ENCODE measurements at regions not wholly inside any gene's neighbourhood (a gene's known extent, or its start where the extent isn't known, plus 50 kb on each side); places are given as distances from the start of the nearest gene placed in this dataset.

GRCh38 chr4:52173470-52174045 lies 122.5 kb downstream of the SPATA18 start:
- TF ChIP-seq EGR1 (IDR thresholded peaks at IDR 0.05; ENCODE audit: low read depth), result no peak
- TF ChIP-seq, protein P1, sequence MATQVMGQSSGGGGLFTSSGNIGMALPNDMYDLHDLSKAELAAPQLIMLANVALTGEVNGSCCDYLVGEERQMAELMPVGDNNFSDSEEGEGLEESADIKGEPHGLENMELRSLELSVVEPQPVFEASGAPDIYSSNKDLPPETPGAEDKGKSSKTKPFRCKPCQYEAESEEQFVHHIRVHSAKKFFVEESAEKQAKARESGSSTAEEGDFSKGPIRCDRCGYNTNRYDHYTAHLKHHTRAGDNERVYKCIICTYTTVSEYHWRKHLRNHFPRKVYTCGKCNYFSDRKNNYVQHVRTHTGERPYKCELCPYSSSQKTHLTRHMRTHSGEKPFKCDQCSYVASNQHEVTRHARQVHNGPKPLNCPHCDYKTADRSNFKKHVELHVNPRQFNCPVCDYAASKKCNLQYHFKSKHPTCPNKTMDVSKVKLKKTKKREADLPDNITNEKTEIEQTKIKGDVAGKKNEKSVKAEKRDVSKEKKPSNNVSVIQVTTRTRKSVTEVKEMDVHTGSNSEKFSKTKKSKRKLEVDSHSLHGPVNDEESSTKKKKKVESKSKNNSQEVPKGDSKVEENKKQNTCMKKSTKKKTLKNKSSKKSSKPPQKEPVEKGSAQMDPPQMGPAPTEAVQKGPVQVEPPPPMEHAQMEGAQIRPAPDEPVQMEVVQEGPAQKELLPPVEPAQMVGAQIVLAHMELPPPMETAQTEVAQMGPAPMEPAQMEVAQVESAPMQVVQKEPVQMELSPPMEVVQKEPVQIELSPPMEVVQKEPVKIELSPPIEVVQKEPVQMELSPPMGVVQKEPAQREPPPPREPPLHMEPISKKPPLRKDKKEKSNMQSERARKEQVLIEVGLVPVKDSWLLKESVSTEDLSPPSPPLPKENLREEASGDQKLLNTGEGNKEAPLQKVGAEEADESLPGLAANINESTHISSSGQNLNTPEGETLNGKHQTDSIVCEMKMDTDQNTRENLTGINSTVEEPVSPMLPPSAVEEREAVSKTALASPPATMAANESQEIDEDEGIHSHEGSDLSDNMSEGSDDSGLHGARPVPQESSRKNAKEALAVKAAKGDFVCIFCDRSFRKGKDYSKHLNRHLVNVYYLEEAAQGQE (IDR thresholded peaks at IDR 0.05; ENCODE audit: low read depth), result no peak
- H3K9me3 ChIP-seq (ENCODE audit: control insufficient read depth in 1 of 2, insufficient read depth in 1 of 2, low read depth in 1 of 2, low read length in 2 of 2), result no peaks in the 10 kb centered on the region
- no peaks in the 10 kb centered on the region for H3K9me2 ChIP-seq (ENCODE audit: insufficient read depth)
- H3K4me3 ChIP-seq (replicated peaks in 1 of 2; ENCODE audit: low read depth in 1 of 2, low read length in 2 of 2), result no peak overlapping the region
- no peaks in the 10 kb centered on the region for H3K79me2 ChIP-seq (ENCODE audit: insufficient read depth, low read length)
- no peak overlapping the region for H3K9ac ChIP-seq (ENCODE audit: low read length)
- ChIA-PET POLR2A (no interaction called here), CTCF (no interaction called here), RAD21 (ENCODE audit: low non-redundant PET in 1 of 2, low total read pairs in 2 of 2, uncharacterized antibody in 2 of 2, unreplicated experiment in 2 of 2) (no interaction called here)
- intact Hi-C loops (cut with micrococcal nuclease), result no loop called here
- DNase-seq (ENCODE audit: low read depth, low spot score) (no peak), ATAC-seq (no peak)
- no peaks in the 10 kb centered on the region for H3K36me3 ChIP-seq (ENCODE audit: control insufficient read depth in 1 of 2, insufficient read depth in 2 of 2, low read length in 2 of 2)
- BruUV-seq (replicated peaks), result no TSS peak
- H3K27ac ChIP-seq (ENCODE audit: low read depth, low read length), result no peak overlapping the region
- H4K20me1 ChIP-seq (ENCODE audit: insufficient read depth), result no peaks in the 10 kb centered on the region
- H3K4me2 ChIP-seq (ENCODE audit: low read length), result no peak overlapping the region
- no peak overlapping the region for H2AFZ ChIP-seq (ENCODE audit: low read depth, low read length, poor library complexity, severe bottlenecking)
- H3K4me1 ChIP-seq (ENCODE audit: control insufficient read depth in 1 of 2, insufficient read depth in 2 of 2, low read length in 2 of 2), result no peaks in the 10 kb centered on the region
- H3K27me3 ChIP-seq (ENCODE audit: insufficient read depth, low read length), result no peaks in the 10 kb centered on the region

DNA sequence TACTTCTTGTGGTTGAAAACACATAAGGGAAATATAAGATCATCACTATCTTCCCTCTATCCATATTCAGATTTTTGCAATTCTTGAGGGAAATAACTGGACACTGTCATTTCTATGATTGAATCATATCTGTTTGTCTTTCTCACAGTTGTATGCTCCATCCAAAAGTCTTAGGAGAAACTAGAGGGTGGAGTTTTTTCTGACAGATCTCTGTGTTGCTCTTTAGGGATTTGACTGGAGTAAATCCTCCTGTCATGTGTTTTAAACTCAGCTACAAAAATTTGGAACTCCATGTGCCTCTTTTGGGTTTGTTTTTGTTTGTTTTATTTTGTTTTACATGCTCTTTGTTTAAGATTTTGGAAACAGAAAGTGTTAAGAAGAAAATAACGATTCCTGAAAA lies 136.5 kb downstream of the SPATA18 start:
- no peaks in the 10 kb centered on the region for H3K9me3 ChIP-seq (ENCODE audit: control insufficient read depth in 1 of 2, insufficient read depth in 1 of 2, low read depth in 1 of 2, low read length in 2 of 2)
- BruUV-seq (replicated peaks), result no TSS peak
- no peaks in the 10 kb centered on the region for H3K36me3 ChIP-seq (ENCODE audit: control insufficient read depth in 1 of 2, insufficient read depth in 2 of 2, low read length in 2 of 2)
- no peak overlapping the region for H2AFZ ChIP-seq (ENCODE audit: low read depth, low read length, poor library complexity, severe bottlenecking)
- H3K27ac ChIP-seq (ENCODE audit: low read depth, low read length), result no peak overlapping the region
- ChIA-PET CTCF (no interaction called here), RAD21 (ENCODE audit: low non-redundant PET in 1 of 2, low total read pairs in 2 of 2, uncharacterized antibody in 2 of 2, unreplicated experiment in 2 of 2) (no interaction called here), POLR2A (no interaction called here)
- peaks cover 19% of the 10 kb centered on the region for H3K27me3 ChIP-seq (ENCODE audit: insufficient read depth, low read length)
- DNase-seq (ENCODE audit: low read depth, low spot score) (no peak), ATAC-seq (no peak)
- intact Hi-C loops (cut with micrococcal nuclease), result no loop called here
- H3K4me3 ChIP-seq (replicated peaks in 1 of 2; ENCODE audit: low read depth in 1 of 2, low read length in 2 of 2), result no peak overlapping the region
- no peaks in the 10 kb centered on the region for H3K79me2 ChIP-seq (ENCODE audit: insufficient read depth, low read length)
- no peaks in the 10 kb centered on the region for H3K9me2 ChIP-seq (ENCODE audit: insufficient read depth)
- no peaks in the 10 kb centered on the region for H4K20me1 ChIP-seq (ENCODE audit: insufficient read depth)
- H3K9ac ChIP-seq (ENCODE audit: low read length), result no peak overlapping the region
- no peaks in the 10 kb centered on the region for H3K4me1 ChIP-seq (ENCODE audit: control insufficient read depth in 1 of 2, insufficient read depth in 2 of 2, low read length in 2 of 2)
- no peak overlapping the region for H3K4me2 ChIP-seq (ENCODE audit: low read length)
- TF ChIP-seq CBX3 (IDR thresholded peaks at IDR 0.05; ENCODE audit: low read depth), result no peak
- no peak for TF ChIP-seq FOSL1 (IDR thresholded peaks at IDR 0.05; ENCODE audit: low read depth)
- TF ChIP-seq POLR2A (IDR thresholded peaks at IDR 0.05; ENCODE audit: borderline replicate concordance, extremely low read depth, insufficient read depth, insufficient read length), result no peak
- TF ChIP-seq, protein P2, sequence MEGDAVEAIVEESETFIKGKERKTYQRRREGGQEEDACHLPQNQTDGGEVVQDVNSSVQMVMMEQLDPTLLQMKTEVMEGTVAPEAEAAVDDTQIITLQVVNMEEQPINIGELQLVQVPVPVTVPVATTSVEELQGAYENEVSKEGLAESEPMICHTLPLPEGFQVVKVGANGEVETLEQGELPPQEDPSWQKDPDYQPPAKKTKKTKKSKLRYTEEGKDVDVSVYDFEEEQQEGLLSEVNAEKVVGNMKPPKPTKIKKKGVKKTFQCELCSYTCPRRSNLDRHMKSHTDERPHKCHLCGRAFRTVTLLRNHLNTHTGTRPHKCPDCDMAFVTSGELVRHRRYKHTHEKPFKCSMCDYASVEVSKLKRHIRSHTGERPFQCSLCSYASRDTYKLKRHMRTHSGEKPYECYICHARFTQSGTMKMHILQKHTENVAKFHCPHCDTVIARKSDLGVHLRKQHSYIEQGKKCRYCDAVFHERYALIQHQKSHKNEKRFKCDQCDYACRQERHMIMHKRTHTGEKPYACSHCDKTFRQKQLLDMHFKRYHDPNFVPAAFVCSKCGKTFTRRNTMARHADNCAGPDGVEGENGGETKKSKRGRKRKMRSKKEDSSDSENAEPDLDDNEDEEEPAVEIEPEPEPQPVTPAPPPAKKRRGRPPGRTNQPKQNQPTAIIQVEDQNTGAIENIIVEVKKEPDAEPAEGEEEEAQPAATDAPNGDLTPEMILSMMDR (IDR thresholded peaks at IDR 0.05 in 2 of 3, conservative IDR thresholded peaks at IDR 0.05 in 1 of 3; ENCODE audit: borderline replicate concordance in 1 of 3, insufficient read depth in 1 of 3, low read depth in 2 of 3, low read length in 2 of 3), result no peak
- TF ChIP-seq, protein P3, sequence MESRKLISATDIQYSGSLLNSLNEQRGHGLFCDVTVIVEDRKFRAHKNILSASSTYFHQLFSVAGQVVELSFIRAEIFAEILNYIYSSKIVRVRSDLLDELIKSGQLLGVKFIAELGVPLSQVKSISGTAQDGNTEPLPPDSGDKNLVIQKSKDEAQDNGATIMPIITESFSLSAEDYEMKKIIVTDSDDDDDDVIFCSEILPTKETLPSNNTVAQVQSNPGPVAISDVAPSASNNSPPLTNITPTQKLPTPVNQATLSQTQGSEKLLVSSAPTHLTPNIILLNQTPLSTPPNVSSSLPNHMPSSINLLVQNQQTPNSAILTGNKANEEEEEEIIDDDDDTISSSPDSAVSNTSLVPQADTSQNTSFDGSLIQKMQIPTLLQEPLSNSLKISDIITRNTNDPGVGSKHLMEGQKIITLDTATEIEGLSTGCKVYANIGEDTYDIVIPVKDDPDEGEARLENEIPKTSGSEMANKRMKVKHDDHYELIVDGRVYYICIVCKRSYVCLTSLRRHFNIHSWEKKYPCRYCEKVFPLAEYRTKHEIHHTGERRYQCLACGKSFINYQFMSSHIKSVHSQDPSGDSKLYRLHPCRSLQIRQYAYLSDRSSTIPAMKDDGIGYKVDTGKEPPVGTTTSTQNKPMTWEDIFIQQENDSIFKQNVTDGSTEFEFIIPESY (IDR thresholded peaks at IDR 0.05; ENCODE audit: extremely low read depth, insufficient replicate concordance, low read length), result no peak
- no peak for TF ChIP-seq EZH2 (IDR thresholded peaks at IDR 0.05)
- TF ChIP-seq CEBPB (IDR thresholded peaks at IDR 0.05; ENCODE audit: low read depth), result no peak
- TF ChIP-seq SIN3A (IDR thresholded peaks at IDR 0.05; ENCODE audit: low read depth), result no peak
- TF ChIP-seq JUND (IDR thresholded peaks at IDR 0.05), result no peak
- no peak for TF ChIP-seq ZNF274 (IDR thresholded peaks at IDR 0.05; ENCODE audit: low read depth, low read length)
- no peak for TF ChIP-seq ZFX (IDR thresholded peaks at IDR 0.05)
- no peak for TF ChIP-seq EGR1 (IDR thresholded peaks at IDR 0.05; ENCODE audit: low read depth)
- no peak for TF ChIP-seq SP1 (IDR thresholded peaks at IDR 0.05; ENCODE audit: low read depth)
- no peak for TF ChIP-seq YY1 (IDR thresholded peaks at IDR 0.05; ENCODE audit: extremely low read depth, insufficient replicate concordance, low read depth, low read length)
